Upper lobe of left lung (tissue), 6 donors: ENCODE measurements at regions not wholly inside any gene's neighbourhood (a gene's known extent, or its start where the extent isn't known, plus 50 kb on each side); places are given as distances from the start of the nearest gene placed in this dataset.

ENCODE experiments used
- ATAC-seq, 2 donors: fragments of 200-7000 bp; cut with Tn5 transposase; one replicate each; pipeline ENCODE4 v1.9.1; 2022; ENCODE audit warnings: mild to moderate bottlenecking in 2 of 2, moderate library complexity in 2 of 2; ENCODE audit not compliant: low FRiP score in 2 of 2
- DNase-seq, 2 donors: peaks; one replicate each; pipeline ENCODE4 v3.0.0-alpha.2; 2019 to 2020
- H3K27ac ChIP-seq, 4 donors: fragments of 200-600 bp; sonication (generic); one replicate each; pipeline ENCODE4 v1.5.1; 2016 to 2019
- H3K27me3 ChIP-seq, 4 donors: fragments of 200-600 bp; sonication (generic); one replicate each; pipeline ENCODE4 v1.5.1; 2017 to 2019
- H3K36me3 ChIP-seq, 4 donors: fragments of 200-600 bp; sonication (generic); one replicate each; pipeline ENCODE4 v1.5.1; 2016 to 2019
- H3K4me1 ChIP-seq, 4 donors: fragments of 200-600 bp; sonication (generic); one replicate each; pipeline ENCODE4 v1.5.1; 2018 to 2019
- H3K4me3 ChIP-seq, 4 donors: fragments of 200-600 bp; sonication (generic); one replicate each; pipeline ENCODE4 v1.5.1; 2017 to 2019; ENCODE audit warnings: mild to moderate bottlenecking in 2 of 4, moderate library complexity in 1 of 4
- H3K9me3 ChIP-seq, 4 donors: fragments of 200-600 bp; sonication (generic); one replicate each; pipeline ENCODE4 v1.5.1; 2018 to 2019
- CTCF ChIP-seq, 6 experiments: fragments of 450-650 bp in 4 of 6; fragments of 200-600 bp in 2 of 6; sonication (generic) in 2 of 6; IDR thresholded peaks; one replicate each; pipeline ENCODE4 v1.5.1; 2016 to 2019; ENCODE audit warnings: antibody characterized with exemption in 6 of 6
- EP300 ChIP-seq, 4 donors: sonication (generic); formaldehyde crosslinking; IDR thresholded peaks; one replicate each; pipeline ENCODE4 v1.5.1; 2017; ENCODE audit warnings: antibody characterized with exemption in 4 of 4, control low read depth in 2 of 4
- POLR2A ChIP-seq, 4 donors: fragments of 450-650 bp; IDR thresholded peaks; one replicate each; pipeline ENCODE4 v1.5.1; 2016 to 2017; ENCODE audit warnings: antibody characterized with exemption in 4 of 4, mild to moderate bottlenecking in 2 of 4
- POLR2AphosphoS5 ChIP-seq, 2 donors: sonication (generic); formaldehyde crosslinking; IDR thresholded peaks; one replicate each; pipeline ENCODE4 v1.5.1; 2017; ENCODE audit warnings: antibody characterized with exemption in 2 of 2
- WGBS, 2 donors: methylation state at CpG; one replicate each; pipeline ENCODE4 v1.1.5; 2017 to 2018; 5-methylcytosine and 5-hydroxymethylcytosine counted together
- donor health status: DM: no; HTN: no; CAD: no; lungs with moderate emphysema.
- donor health status: DM: no; HTN: yes; CAD: no; lungs with severe emphysema.

- H3K9me3 ChIP-seq, result no peaks in the 10 kb centered on the region
- no peak overlapping the region for H3K27ac ChIP-seq
- H3K4me3 ChIP-seq, result no peak overlapping the region
- TF ChIP-seq POLR2AphosphoS5 (IDR thresholded peaks at IDR 0.05), result no peak
- TF ChIP-seq CTCF (IDR thresholded peaks at IDR 0.05), result no peak
- no peak for TF ChIP-seq EP300 (IDR thresholded peaks at IDR 0.05)
- no peak for TF ChIP-seq POLR2A (IDR thresholded peaks at IDR 0.05)
- no peaks in the 10 kb centered on the region for H3K36me3 ChIP-seq
- H3K27me3 ChIP-seq, result no peaks in the 10 kb centered on the region
- H3K4me1 ChIP-seq, result no peaks in the 10 kb centered on the region
- no peak for DNase-seq
- 63 to 67% methylated on average over 7 of the region's 7 CpGs for WGBS, 2 donors
- no peak for ATAC-seq
Observed at GRCh38 chr2:173432049-173432754, 77.5 kb downstream of the CDCA7 start.

- no peak overlapping the region for H3K4me3 ChIP-seq
- TF ChIP-seq POLR2A (IDR thresholded peaks at IDR 0.05) (no peak), EP300 (IDR thresholded peaks at IDR 0.05) (no peak)
- no peaks in the 10 kb centered on the region for H3K36me3 ChIP-seq
- DNase-seq (no peak), ATAC-seq (no peak)
- no peaks in the 10 kb centered on the region for H3K27me3 ChIP-seq
- 85% methylated on average over 5 of the region's 5 CpGs for WGBS, 2 donors
- H3K9me3 ChIP-seq, result no peaks in the 10 kb centered on the region
- no peaks in the 10 kb centered on the region for H3K4me1 ChIP-seq
- H3K27ac ChIP-seq, result no peak overlapping the region
Observed at GRCh38 chr2:173434762-173435569, 80.3 kb downstream of the CDCA7 start.

- H3K9me3 ChIP-seq, result no peaks in the 10 kb centered on the region
- DNase-seq (no peak), ATAC-seq (no peak)
- no peak overlapping the region for H3K27ac ChIP-seq
- no peak overlapping the region for H3K4me3 ChIP-seq
- no peaks in the 10 kb centered on the region for H3K27me3 ChIP-seq
- TF ChIP-seq POLR2AphosphoS5 (IDR thresholded peaks at IDR 0.05) (no peak), CTCF (IDR thresholded peaks at IDR 0.05) (no peak), EP300 (IDR thresholded peaks at IDR 0.05) (no peak), POLR2A (IDR thresholded peaks at IDR 0.05) (no peak)
- H3K36me3 ChIP-seq, result no peaks in the 10 kb centered on the region
- 68 to 76% methylated on average over 2 of the region's 2 CpGs for WGBS, 2 donors
- no peaks in the 10 kb centered on the region for H3K4me1 ChIP-seq
Observed at GRCh38 chr2:173435574-173435973, 80.9 kb downstream of the CDCA7 start.

GRCh38 chr2:173436088-173436487, 81.4 kb downstream of the CDCA7 start:
- H3K4me1 ChIP-seq, result no peaks in the 10 kb centered on the region
- H3K9me3 ChIP-seq, result no peaks in the 10 kb centered on the region
- no peaks in the 10 kb centered on the region for H3K27me3 ChIP-seq
- WGBS, 2 donors, result 48 to 58% methylated on average over 2 of the region's 2 CpGs
- no peak overlapping the region for H3K27ac ChIP-seq
- no peak for DNase-seq
- ATAC-seq, result no peak
- no peak for TF ChIP-seq POLR2A (IDR thresholded peaks at IDR 0.05)
- no peak for TF ChIP-seq EP300 (IDR thresholded peaks at IDR 0.05)
- TF ChIP-seq POLR2AphosphoS5 (IDR thresholded peaks at IDR 0.05), result no peak
- TF ChIP-seq CTCF (IDR thresholded peaks at IDR 0.05), result no peak
- H3K4me3 ChIP-seq, result no peak overlapping the region
- no peaks in the 10 kb centered on the region for H3K36me3 ChIP-seq

- Histone ChIP-seq H3K4me3 (no peak overlapping the region), H3K9me3 (no peaks in the 10 kb centered on the region), H3K36me3 (no peaks in the 10 kb centered on the region), H3K27ac (no peak overlapping the region), H3K4me1 (no peaks in the 10 kb centered on the region), H3K27me3 (no peaks in the 10 kb centered on the region)
- ATAC-seq (no peak), DNase-seq (no peak)
- TF ChIP-seq EP300 (IDR thresholded peaks at IDR 0.05), result no peak
Observed at GRCh38 chr2:173441222-173441621, 86.5 kb downstream of the CDCA7 start.
